Loucy (cell line): ENCODE measurements at regions not wholly inside any gene's neighbourhood (a gene's known extent, or its start where the extent isn't known, plus 50 kb on each side); places are given as distances from the start of the nearest gene placed in this dataset.

Experiments
- H2AFZ ChIP-seq: fragments of 200-600 bp; sonication (generic); 2 replicates; pipeline ENCODE4 v1.6.0; 2016; ENCODE audit warnings: antibody characterized with exemption, mild to moderate bottlenecking, low read length, moderate library complexity
- H3F3A ChIP-seq: fragments of 200-600 bp; 2 replicates; pipeline ENCODE4 v1.6.0; 2016; ENCODE audit warnings: antibody characterized with exemption, low read depth, mild to moderate bottlenecking
- H3K27me3 ChIP-seq: fragments of 200-600 bp; sonication (generic); 2 replicates; pipeline ENCODE4 v1.6.1; 2014; ENCODE audit warnings: low read length, mild to moderate bottlenecking; ENCODE audit not compliant: insufficient read depth, poor library complexity, severe bottlenecking
- H3K36me3 ChIP-seq: fragments of 200-600 bp; sonication (generic); 2 replicates; pipeline ENCODE4 v1.6.1; 2016; ENCODE audit warnings: low read length; ENCODE audit not compliant: insufficient read depth
- H3K4me1 ChIP-seq: fragments of 200-600 bp; sonication (generic); 2 replicates; pipeline ENCODE4 v1.5.1; 2014; ENCODE audit warnings: low read length, mild to moderate bottlenecking; ENCODE audit not compliant: insufficient read depth, poor library complexity, severe bottlenecking
- H3K4me2 ChIP-seq: fragments of 200-600 bp; sonication (generic); 2 replicates; pipeline ENCODE4 v1.6.0; 2014; ENCODE audit warnings: antibody characterized with exemption, low read length, low read depth, mild to moderate bottlenecking; ENCODE audit not compliant: poor library complexity, severe bottlenecking
- H3K4me3 ChIP-seq: fragments of 200-600 bp; sonication (generic); 2 replicates; pipeline ENCODE4 v1.5.1; 2014; ENCODE audit warnings: low read length, mild to moderate bottlenecking, mixed read lengths; ENCODE audit not compliant: poor library complexity, severe bottlenecking
- H3K79me2 ChIP-seq: fragments of 200-600 bp; sonication (generic); 2 replicates; pipeline ENCODE4 v1.6.1; 2014; ENCODE audit warnings: low read length; ENCODE audit not compliant: insufficient read depth
- H3K9ac ChIP-seq: fragments of 200-600 bp; sonication (generic); 2 replicates; pipeline ENCODE4 v1.6.0; 2014; ENCODE audit warnings: mild to moderate bottlenecking, low read depth, low read length, moderate library complexity; ENCODE audit not compliant: poor library complexity, severe bottlenecking
- H3K9me2 ChIP-seq: fragments of 200-600 bp; sonication (generic); replicated peaks from 2 replicates; pipeline ENCODE4 v1.6.1; 2016; ENCODE audit warnings: low read depth, low read length, mixed read lengths
- H3K9me3 ChIP-seq: fragments of 200-600 bp; sonication (generic); 2 replicates; pipeline ENCODE4 v1.6.1; 2014; ENCODE audit warnings: mild to moderate bottlenecking, antibody characterized with exemption, low read length, low read depth; ENCODE audit not compliant: insufficient read depth
- H4K20me1 ChIP-seq: fragments of 200-600 bp; sonication (generic); 2 replicates; pipeline ENCODE4 v1.6.0; 2014; ENCODE audit warnings: antibody characterized with exemption, low read length, mild to moderate bottlenecking; ENCODE audit not compliant: insufficient read depth, poor library complexity, severe bottlenecking
- CTCF ChIP-seq: fragments of 200-600 bp; sonication (generic); conservative IDR thresholded peaks from 2 replicates; pipeline ENCODE4 v1.5.1; 2014; ENCODE audit warnings: mild to moderate bottlenecking, antibody characterized with exemption, low read length
- EZH2phosphoT487 ChIP-seq: fragments of 200-600 bp; IDR thresholded peaks from 2 replicates; pipeline ENCODE4 v1.6.1; 2018; ENCODE audit warnings: antibody characterized with exemption, mild to moderate bottlenecking, moderate library complexity, borderline replicate concordance

DNA sequence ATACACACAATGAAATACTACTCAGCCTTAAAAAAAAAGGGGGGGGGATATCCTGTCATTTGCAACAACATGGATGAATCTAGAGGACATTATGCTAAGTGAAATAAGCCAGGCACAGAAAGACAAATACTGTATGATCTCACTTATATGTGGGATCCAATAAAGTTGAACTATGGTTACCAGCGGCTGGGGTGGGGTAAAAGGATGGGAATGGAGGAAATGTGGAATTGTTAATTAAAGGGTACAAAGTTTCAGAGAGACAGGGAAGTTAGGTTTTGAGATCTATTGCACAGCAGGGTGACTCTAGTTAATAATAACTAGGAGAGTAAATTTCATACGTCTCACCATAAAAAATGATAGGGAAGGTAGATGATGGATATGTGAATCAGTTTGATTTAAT is 76.2 kb upstream of the ZNF608 start:
- H3K9ac ChIP-seq = no peak overlapping the region
- no peak for TF ChIP-seq EZH2phosphoT487
- TF ChIP-seq CTCF = no peak
- no peaks in the 10 kb centered on the region for H3F3A ChIP-seq
- H4K20me1 ChIP-seq = no peaks in the 10 kb centered on the region
- no peaks in the 10 kb centered on the region for H3K9me2 ChIP-seq
- no peaks in the 10 kb centered on the region for H3K27me3 ChIP-seq
- H3K36me3 ChIP-seq = no peaks in the 10 kb centered on the region
- no peak overlapping the region for H2AFZ ChIP-seq
- no peaks in the 10 kb centered on the region for H3K79me2 ChIP-seq
- no peak overlapping the region for H3K4me2 ChIP-seq
- H3K4me1 ChIP-seq = no peaks in the 10 kb centered on the region
- no peak overlapping the region for H3K4me3 ChIP-seq
- no peaks in the 10 kb centered on the region for H3K9me3 ChIP-seq

DNA sequence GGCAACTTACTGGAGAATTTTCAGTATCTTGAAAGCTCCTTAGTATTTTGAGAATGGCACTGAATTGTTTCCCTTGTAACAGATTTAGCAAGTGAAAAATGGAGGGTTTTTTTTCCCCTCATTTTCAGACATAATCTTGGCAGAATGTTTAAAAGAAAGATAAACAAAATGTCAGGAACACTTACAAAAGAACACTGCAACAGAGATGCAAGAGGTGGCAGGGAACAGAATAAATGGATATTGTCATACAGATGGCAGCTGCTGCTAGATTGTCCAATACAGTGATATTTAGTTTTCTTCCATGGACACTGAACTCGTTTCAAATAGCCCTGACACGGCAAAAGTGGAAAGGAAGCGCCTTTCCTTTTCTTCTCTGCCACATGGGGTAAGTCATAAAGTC is 76.9 kb upstream of the ZNF608 start:
- H3K4me1 ChIP-seq = no peaks in the 10 kb centered on the region
- no peak overlapping the region for H2AFZ ChIP-seq
- H3K36me3 ChIP-seq = no peaks in the 10 kb centered on the region
- H3K79me2 ChIP-seq = no peaks in the 10 kb centered on the region
- no peak overlapping the region for H3K4me3 ChIP-seq
- no peaks in the 10 kb centered on the region for H4K20me1 ChIP-seq
- H3K9me3 ChIP-seq = no peaks in the 10 kb centered on the region
- H3F3A ChIP-seq = no peaks in the 10 kb centered on the region
- TF ChIP-seq CTCF (no peak), EZH2phosphoT487 (no peak)
- no peaks in the 10 kb centered on the region for H3K27me3 ChIP-seq
- no peak overlapping the region for H3K9ac ChIP-seq
- no peak overlapping the region for H3K4me2 ChIP-seq
- H3K9me2 ChIP-seq = no peaks in the 10 kb centered on the region

GRCh38 chr5:124824637-124825158 is 78.3 kb upstream of the ZNF608 start:
- H3K9ac ChIP-seq = no peak overlapping the region
- TF ChIP-seq EZH2phosphoT487 (no peak), CTCF (no peak)

More at GRCh38 chr5:124824637-124825158, 78.3 kb upstream of the ZNF608 start:
- Histone ChIP-seq H3K4me3 (no peak overlapping the region), H3F3A (no peaks in the 10 kb centered on the region), H3K4me2 (no peak overlapping the region), H4K20me1 (no peaks in the 10 kb centered on the region), H3K4me1 (no peaks in the 10 kb centered on the region), H2AFZ (no peak overlapping the region), H3K79me2 (no peaks in the 10 kb centered on the region), H3K36me3 (no peaks in the 10 kb centered on the region), H3K27me3 (no peaks in the 10 kb centered on the region), H3K9me3 (no peaks in the 10 kb centered on the region), H3K9me2 (no peaks in the 10 kb centered on the region)
